GM21390 (cell line): ENCODE measurements at regions not wholly inside any gene's neighbourhood (a gene's known extent, or its start where the extent isn't known, plus 50 kb on each side); places are given as distances from the start of the nearest gene placed in this dataset.

Experiments used
- ATAC-seq: cut with Tn5 transposase; IDR thresholded peaks from one replicate; pipeline ENCODE4 v1.9.1; 2021; ENCODE audit not compliant: unreplicated experiment

DNA sequence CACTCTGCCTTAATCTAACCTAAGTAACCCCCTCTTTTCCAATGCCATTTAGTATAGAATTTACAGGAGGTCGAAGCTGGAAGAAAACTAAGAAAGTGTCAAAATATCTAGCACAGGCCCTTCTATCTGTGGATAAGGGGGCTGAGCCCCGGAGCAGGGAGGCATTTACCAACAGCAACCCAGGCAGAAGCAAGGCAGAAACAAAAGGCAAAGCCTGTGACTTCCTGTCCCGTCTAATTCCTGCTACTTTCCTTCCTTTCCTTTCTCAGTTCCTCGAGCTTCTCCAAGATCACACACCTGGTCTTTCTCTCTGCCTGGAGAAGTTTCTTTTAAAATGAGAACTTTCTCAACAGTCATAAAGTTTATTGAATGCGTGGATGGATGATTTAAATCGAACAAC lies 146.0 kb downstream of the FOXA2 start:
- no peak for ATAC-seq

DNA sequence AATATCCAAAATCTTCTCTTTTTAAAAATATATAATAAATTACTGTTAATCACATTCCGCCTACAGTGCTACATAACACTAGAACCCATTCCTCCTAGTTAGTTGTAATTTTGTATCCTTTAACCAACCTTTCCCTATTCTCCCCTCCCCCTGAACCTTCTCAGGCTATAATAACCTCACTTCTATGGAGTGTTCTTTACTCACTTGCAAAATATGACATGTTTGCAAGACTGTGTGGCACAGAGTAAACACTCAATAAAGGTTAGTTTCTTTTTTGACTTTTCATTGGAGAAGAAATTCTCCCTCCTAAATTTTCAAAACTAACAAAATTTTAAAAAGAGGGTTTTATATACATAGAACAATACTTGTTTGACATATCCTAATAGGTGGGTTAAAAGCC lies 147.0 kb downstream of the FOXA2 start:
- no peak for ATAC-seq

DNA sequence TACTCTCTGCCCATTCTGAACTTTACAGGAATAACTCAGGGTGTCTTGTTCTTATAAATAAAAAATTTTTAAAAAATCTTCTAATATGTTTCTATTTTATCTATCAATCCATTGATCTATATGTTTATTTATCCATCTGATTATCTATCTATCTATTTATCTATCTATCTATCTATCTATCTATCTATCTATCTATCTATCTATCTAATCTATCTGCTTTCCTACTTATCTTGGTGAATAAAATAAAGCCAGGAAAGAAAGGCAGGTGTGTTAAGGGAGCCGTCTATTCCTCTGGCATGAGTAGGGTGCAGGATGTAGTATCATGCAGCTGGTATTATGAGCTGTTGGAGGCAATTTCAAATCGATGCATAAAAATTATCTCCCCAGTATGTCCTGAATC lies 153.0 kb downstream of the FOXA2 start:
- ATAC-seq: no peak

DNA sequence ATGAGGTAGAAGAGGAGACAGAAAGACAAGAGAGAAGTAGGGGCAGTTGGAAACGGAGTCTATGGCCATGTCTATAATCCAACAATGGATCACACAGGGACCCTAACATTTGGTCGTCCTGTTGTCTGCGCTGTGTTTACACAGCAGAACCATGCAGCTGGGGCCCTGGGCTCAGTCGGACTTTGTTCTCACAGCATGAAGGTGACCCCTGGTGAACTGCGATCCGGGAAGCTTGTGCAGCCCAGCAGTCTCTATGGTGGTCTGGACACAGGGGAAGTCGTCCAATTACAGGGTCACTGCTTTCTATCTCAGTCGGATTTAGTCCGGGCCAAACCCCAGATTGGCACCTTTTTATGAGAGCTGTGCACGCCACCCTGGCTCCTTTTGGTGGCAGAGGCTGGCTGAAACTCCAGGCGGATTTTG lies 153.6 kb downstream of the FOXA2 start:
- ATAC-seq: no peak

DNA sequence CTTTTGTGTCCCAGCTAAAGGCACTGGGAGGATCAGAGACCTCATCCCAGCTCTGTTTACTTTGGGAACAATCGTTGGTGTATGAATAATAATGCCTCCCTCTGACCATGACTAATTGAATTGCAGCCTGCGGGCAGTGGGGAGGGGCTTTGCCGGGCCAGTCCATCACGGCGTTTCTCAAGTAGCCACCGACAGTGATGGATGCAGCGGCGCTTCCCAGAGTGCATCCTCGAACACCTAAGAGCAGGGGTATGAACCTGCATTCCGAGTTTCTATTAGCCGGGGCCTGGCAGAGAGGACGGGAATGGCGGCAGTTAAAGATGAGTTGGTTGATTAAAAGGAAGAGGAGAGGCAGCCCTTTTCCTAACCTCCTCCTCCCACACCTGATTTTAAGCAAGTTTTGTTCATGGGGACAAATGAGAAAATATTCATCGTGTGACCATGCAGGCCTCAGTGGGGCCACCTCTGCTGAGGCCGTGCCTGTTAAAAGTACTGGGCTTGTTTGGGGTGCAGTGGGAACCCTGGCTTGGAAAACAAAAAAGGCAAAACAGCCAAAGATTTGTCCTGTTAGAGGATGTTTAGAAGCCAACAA lies 154.1 kb downstream of the FOXA2 start:
- ATAC-seq: no peak

DNA sequence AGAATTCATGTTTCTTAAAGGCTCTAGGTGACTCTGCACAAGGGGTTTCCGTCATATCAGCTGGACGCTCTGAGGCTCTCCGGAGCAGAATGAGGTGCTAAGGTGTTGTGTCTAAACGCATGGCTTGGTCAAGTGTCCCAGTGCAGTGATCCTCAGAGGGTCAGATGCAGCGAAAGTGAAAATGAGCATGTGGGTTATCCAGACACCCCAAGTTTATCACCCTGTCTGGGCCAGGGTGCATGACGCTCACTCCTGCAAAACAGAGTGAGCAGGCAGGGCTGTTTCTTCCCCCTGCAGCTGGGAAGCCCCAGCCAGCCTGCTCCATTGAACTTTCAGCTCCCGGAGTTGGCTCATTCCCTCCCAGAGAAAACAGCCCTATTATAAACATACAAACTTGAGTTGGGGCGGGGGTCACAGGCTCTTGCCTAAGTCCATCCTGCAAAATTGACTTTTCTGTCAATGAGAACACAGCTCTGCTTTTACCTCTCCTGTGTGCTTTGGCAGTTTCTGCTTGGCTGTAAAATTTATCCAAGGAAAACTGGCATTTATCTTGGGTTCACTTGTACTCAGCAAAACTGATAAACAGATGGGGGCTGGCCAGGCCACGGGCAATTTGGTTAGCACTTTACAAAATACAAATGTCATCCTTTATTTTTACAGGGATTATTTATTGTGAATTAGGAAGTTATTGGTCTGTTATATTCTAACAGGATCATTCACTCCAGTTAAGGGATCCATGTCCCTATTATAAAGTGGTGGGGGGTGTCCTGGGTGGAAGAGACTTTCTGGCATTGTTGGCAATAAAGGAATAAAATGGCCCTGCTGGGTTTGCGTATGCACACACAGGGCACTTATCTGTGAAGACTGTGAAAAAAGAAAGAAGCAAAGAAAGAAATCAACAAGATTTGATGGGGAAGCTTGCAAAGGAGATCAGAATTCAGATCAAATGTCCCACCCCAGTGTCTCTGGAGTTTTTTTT lies 154.9 kb downstream of the FOXA2 start:
- ATAC-seq: no peak

DNA sequence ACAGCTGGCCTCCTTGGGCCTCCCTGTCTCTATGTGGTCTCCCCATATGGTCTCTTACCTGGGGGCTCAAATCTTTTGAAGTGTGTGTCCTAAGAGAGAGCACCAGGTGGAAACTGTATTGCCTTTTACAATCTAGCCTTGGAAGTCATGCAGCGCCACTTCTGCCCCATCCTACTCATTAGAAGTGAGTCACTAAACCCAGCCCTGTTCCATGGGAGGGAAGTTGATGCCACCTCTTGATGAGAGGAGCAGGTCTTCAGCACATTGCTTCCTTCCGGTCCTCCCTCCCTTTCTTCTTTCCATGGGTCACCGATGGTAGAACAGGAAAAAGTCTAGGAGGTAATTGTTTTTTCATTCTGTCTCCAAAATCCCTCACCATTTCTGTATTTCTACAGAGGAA lies 156.3 kb downstream of the FOXA2 start:
- no peak for ATAC-seq

DNA sequence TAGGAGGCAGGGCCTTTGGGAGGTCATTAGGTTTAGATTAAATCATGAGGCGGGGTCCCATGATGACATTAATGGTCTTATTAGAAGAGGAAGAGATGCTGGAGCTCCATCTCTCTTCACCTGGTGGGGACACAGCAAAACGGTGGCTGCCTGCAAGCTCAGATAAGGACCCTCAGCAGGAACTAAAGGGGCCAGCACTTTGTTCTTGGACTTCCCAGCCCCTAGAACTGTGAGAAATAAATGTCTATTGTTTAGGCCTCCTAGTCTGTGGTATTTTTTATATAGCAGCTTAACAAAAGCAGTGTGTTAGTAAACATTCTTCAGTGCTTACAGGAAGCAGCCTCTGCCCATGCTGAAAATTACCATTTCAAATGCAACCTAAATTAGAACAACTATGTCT lies 157.6 kb downstream of the FOXA2 start:
- ATAC-seq: no peak

DNA sequence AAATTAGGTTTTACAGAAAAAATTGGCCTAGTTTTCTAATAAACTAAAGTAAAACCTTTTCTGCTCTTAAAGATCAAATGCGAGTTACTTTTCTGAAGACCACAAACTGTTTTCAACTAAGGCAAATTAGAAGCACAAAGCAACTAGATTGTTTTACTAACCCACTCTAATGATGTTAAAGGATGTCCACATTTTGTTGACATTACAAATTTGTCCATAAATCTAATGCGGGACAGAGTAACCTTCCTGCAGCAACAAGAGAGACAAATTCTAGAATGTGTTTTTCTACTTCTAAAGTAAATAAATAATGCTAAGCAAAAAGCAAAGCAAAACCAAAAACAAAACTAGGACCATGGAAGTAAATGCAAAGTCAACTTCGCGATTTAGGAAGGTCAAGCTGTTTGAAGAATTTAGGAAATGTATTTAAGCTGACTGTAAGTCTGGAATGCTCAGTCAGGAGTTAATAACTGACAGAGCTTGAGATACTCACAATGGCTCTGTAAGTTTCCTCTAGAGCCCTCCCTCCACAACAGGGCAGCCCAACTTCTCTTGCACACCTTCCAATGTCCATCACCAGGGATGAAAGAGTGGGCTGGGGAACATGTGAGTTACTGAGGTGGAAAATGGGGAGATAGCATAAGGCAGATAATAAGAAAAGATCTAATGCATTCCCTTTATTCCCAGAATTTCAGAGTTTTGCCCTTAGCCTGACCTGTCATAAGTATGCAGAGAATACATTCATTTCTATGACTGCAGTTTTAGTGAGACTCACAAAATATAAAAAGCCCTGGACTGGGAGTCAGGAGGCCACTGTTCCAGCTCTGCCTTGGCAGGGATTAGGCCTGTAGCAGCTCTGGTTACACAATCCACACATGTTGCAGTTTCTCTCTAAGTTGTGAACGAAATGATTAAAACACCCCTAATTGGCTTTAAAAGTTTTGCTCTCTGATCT lies 158.8 kb downstream of the FOXA2 start:
- no peak for ATAC-seq

DNA sequence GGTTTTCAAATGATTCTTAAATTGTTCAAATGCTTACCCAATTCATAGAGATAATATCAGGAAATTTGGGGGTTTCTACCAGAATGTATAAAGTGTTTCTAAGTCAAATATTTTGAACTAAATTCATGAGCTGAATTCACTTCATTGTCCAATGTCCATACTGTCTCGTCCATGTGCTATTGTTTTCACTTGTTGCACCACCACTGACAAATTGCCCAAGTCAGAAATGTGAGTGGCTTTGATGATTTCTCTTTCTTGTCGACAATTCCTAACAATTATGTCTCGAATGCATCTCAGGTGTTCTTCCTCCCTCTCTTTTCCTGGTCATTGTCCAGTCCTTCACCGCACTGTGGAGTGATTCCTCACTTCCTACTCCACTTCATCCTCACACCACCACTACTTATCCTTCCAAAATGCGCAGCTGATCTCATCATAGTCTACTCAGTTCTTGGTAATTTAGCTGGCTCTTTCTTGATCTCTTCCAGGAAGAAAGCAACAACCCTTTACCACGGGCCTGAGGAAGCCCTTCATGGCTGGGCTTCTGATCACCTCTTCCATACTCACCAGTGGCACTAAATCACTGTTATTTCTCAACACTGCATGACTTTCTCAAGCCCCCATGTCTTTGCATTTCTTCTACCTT lies 161.1 kb downstream of the FOXA2 start:
- ATAC-seq: no peak

DNA sequence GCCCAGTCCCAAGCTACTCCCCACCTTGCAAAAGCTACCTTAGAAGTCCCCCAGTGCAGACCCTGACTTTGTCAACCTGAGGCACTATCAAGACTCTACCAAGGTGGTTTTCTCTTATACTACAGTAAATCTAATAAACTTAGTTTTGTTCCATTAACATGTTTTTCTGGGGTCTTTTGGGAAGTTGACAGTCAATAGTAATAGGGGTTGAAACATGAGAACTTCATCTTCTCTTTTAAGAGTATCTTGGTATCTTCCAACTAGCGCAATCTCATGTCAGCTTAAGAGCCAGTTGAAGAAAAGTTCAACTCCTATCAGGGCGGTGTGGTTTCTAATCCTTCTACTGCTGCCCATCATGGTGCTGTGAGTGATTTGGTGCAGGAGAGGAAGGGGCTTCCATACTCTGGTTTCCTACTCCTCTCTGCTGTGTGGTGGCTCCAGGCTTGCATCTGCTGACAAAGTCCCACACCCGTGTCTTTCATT lies 164.2 kb downstream of the FOXA2 start:
- ATAC-seq: no peak

DNA sequence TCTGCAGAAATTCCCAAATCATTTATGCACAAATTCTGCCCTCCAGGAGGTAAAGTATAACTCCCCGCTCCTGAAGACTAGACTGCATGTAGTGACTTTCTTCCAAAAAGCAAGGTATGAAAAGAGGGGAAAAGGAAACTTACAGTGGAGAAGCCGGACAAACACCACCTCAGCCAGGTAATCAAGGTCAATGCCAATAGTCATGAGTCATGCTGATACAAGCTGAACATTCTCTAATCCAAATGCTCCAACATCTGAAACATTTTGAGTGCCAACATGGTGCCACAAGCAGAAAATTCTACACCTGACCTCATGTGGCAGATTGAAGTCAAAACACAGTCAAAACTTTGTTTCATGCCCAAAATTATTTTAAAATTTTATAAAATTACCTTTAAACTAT lies 165.6 kb downstream of the FOXA2 start:
- ATAC-seq: no peak

DNA sequence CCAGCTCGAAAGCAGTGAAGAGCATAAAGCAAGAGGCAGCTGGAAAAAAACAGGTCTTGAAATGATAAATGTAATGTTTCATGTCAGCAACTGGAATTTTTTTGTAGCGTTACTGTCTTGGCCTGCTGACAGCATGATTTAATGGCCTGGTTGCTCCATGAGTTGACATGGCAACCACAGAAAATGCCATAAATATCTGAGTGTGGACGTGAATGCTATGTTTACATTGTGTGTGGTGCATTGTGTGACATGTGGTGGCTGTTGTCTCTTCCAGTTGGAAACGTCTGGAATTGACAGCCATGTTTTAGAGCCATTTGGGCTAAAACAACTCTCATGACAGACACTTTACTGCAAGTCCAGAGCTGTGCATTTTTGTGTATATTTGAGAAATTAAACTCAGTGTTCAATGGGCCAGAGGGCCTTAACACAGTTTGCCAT lies 170.0 kb downstream of the FOXA2 start:
- no peak for ATAC-seq

DNA sequence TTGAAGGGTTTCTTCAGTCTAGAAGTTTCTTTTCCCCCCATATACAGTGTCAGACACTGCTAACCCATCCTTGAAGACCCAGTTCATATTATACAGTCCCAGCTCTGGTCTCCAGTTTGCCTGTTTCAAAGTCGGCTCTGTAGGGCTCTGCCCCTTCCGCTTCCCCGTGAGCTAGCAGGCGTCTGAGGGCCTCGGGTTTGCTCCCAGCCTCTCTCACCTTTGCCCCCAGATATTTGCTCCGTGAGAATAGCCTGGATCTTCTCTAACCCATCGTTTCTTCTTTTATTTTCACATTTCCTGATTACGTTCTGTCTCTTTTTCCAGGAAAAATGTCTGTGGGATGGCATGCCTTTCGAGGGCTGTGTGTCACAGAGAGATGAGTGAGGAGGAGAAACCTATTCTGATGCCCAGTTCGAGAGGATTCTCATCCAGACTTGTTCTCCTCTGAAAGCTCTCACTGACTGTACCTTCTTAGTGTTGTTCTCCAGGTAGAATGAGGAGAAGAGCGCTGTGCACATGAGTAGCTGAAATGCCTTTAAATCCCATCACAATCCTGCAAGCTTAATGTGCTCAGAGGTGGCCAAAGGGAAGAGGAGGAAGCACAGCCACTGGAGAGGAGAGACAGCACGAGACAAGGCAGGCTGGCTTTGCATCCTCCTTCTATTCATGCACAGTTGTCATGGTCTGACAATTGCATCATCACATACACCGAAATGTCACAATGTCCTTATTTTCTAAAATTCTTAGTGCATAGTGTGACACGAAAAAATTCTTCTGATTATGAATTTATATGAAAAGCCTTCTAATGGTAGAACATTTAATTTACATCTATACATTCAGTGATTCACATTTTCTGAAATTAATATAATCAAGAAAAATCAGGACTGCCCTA lies 171.1 kb downstream of the FOXA2 start:
- no peak for ATAC-seq

DNA sequence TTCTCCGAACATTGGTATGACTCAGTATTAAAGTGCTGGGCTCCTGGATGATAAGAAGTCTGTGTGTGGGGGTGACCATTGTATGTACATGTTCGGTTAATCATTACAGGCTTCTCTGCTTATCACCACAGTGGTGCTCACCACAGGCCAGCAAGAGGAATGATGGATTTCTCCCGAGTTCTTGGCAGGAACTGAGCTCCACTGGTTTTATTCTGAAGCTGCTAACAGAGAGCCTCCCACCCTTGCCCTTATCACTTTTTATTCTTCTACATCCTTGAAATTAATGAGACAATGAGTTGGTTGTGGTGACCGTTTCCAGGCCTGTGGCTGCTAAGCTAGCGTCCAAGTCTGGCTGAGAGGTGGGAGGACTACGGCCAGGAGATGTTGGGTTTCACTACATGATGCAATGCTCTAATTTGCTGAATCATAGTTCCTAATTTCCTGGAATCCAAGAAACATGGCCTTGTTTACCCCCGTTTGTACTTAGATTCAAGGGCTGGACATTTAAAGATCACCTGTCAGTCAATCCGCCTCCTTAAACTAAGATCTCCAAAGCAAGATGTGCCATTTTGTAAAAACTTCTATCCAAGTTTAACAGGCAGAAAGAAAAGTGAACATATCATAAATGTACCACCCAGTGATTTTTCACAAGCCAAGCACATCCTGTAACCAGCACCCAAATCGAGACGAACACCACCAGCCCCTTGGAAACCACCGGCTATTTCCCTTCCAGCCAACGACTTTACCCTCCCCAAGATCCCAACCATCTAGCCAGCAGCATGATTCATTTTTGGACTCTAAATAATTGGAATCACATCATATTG lies 172.5 kb downstream of the FOXA2 start:
- no peak for ATAC-seq

DNA sequence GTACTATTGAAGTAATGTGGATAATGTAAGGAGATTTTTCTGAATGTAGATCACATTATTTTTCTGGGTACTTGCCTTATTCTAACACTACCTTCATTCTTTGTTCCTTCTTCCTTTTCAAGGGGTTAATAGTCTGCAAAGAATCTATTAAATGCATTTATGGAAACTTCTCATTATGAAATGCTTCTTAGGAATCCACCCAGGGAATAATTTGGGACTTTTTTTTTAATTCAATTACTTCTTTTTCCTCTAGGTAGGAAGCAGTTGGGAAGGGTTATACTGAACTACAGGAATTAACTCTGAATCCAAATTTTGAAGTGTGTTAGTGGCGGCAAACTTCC lies 173.1 kb downstream of the FOXA2 start:
- ATAC-seq: no peak

DNA sequence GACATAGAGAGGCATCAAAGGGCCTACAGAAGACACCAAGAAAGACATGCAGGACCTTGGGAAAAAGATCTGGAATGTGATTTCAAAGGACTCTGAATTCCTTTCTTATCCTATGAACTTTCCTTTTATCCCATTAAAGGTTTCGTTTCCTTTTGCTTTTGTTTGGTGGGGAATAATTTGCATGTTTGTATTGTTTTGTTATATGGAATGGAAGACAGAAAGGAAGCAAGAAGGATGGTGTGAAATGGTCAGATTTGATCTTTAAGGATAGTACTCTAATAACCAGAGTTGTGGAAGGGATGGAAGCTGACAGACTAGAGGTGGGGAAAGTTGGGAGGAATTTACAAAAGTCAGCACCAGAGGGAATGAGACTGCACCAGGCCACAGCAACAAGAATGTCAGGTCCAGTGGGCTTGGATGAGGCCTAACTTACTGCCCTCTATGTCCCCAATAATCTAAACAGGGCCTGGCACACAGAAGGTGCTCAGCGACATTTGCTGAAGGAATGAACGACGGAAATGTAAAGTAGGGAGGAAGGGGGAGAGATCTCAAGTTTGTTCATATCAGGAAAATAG lies 173.7 kb downstream of the FOXA2 start:
- no peak for ATAC-seq

DNA sequence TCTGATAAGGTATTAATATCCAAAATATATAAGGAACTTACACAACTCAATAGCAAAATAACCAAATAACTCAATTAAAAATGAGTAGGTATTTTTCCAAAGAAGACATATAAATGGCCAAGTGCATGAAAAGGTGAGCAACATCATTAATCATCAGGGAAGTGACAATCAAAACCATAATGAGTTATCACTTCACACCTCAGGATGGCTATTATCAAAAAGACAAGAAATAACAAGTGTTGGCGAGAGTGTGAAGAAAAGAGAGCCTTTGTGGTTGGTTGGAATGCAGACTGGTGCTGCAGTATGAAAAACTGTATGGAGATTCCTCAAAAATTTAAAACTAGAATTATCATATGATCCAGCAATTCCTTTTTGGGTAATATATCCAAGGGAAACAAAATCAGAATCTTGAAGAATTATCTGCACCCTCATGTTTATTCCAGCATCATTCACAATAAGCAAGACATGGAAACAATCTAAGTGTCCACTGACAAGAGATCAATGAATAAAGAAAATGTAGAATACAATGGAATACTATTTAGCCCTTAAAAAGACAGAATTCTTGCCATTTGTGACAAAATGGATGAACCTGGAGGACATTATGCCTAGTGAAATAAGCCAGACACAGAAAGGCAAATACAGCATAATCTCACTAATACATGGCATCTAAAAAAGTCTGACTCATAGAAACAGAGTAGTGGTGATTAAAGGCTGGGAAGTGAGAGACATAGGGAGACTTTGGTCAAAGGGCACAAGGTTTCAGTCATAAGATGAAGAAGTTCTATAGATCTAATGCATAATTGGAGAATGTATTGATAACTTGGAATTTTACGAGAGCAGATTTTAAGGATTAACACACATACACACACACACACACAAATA lies 175.6 kb downstream of the FOXA2 start:
- no peak for ATAC-seq
